ENCODE measurements at regions not wholly inside any gene's neighbourhood (a gene's known extent, or its start where the extent isn't known, plus 50 kb on each side); places are given as distances from the start of the nearest gene placed in this dataset.
"Not testable (repeated sequence)": the region's sequence is repeated elsewhere in the genome, so short reads cannot be mapped to it uniquely, and the experiment has no call there.

DNA sequence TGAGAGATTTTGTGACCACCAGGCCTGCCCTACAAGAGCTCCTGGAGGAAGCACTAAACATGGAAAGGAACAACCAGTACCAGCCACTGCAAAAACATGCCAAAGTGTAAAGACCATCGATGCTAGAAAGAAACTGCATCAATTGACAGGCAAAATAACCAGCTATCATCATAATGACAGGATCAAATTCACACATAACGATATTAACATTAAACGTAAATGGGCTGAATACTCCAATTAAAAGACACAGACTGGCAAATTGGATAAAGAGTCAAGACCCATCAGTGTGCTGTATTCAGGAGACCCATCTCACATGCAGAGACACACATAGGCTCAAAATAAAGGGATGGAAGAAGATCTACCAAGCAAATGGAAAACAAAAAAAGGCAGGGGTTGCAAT lies 182.4 kb downstream of the PRELID2 start:
- not testable (repeated sequence) for DNase-seq

DNA sequence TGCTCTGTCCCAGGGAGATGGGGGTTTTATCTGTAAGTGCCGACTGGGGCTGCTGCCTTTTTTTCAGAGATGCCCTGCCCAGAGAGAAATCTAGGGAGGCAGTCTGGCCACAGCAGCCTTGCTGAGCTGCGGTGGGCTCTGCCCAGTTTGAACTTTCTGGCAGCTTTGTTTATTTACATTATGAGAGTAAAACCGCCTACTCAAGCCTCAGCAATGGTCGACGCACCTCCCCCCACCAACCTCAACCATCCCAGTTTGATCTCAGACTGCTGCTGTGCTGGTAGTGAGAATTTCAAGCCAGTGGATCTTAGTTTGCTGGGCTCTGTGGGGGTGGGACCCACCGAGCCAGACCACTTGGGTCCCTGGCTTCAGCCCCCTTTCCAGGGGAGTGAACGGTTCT lies 188.0 kb downstream of the PRELID2 start:
- not testable (repeated sequence) for DNase-seq

DNA sequence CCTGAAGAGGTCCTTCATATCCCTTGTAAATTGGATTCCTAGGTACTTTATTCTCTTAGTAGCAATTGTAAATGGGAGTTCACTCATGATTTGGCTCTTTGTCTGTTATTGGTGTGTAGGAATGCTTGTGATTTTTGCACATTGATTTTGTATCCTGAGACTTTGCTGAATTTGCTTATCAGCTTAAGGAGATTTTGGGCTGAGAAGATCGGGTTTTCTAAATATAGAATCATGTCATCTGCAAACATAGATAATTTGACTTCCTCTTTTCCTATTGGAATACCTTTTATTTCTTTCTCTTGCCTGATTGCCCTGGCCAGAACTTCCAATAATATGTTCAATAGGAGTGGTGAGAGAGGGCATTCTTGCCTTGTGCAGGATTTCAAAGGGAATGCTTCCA lies 191.9 kb downstream of the PRELID2 start:
- DNase-seq: not testable (repeated sequence)

DNA sequence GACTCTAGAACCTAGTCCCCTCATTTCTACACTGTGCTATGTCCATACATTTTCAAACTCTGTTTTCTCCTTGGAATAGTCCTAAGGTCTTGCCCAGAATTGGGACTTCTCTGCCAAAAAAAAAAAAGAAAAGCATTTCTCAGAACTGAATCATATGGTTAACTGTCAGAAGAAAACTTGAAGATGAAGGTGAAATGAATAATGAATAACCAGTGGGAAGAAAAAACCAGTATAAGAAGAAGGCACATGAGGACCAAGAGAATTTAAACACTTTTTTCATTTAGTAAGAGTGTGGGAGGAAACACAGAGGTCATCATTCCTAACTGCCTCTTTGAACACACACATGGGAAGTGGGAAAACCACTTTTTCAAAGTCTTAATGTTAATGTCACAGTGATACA lies 197.7 kb downstream of the PRELID2 start:
- no peak for DNase-seq

DNA sequence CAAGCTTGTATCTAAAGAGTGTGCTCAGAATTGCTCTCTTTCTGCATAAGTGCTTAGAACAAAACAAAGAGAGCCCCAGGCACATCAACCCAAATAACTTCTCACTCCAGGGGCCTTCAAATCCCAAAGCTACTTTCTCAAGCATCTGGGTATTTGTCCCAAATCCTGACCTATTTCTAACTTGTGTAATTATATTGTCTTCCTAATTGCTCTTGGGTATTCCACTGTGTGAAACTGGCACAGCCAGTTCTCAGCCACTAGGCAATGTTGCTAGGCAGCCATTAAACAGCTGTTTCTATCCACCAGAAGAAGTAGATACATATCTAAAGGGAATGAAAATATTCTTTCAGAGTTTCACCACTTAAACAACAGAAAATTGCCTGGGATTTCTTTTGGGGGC lies 198.8 kb downstream of the PRELID2 start:
- DNase-seq: no peak

DNA sequence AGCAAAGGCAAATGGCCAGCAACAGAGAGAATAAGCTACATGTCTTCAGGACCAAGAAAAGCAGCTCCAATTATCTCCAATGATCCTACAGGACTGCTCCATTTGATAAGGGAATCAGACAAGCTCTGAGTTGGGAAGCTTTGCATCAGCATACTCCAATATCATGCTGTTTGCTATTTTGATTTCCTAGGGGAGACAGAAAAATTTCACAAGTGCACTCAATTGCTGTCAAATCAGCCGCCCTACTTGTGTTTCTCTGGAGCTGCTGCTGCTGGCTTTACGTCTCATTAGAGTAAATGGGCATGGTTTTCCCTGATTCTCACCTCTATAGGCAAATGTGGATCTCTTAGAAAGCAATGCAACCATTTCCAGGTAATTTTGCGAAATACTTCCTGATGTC lies 201.7 kb downstream of the PRELID2 start:
- DNase-seq: no peak

DNA sequence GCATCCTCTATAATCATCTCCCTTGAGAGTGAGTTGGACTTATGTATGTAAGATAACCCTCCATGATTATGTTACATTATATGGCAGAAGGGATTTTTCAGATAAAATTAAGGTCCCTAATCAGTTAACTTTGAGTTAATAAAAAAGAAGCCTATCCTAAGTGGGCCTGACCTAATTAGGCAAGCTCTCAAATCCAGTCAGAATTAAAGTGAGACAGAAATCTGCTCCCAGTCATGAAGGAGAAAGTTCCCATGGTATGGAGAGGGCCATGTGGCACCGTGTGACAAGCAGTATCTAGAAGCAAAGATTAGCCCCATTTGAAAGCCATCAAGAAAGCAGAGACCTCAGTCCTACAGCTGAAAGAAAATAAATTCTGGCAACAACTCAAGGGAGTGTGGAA lies 202.4 kb downstream of the PRELID2 start:
- no peak for DNase-seq

DNA sequence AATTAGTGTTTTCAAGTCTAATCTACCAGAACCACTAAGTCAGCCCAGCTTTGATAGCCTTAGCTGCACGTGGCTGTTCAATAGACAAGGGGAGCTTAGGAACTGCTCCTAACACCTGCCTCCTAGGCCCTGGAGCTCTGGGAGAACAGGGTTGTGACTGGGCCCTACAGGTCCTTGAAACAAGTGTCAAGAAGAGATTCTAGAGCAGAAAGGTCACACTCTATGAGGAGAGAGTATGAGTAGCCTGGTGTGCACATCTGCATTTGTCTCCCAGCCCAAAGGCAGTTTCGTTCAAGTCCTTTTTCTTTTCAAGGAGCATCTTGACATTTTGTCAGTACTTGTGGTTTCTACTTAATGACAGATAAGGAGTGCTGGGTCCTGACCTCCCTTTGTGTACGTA lies 206.1 kb downstream of the PRELID2 start:
- no peak for DNase-seq

DNA sequence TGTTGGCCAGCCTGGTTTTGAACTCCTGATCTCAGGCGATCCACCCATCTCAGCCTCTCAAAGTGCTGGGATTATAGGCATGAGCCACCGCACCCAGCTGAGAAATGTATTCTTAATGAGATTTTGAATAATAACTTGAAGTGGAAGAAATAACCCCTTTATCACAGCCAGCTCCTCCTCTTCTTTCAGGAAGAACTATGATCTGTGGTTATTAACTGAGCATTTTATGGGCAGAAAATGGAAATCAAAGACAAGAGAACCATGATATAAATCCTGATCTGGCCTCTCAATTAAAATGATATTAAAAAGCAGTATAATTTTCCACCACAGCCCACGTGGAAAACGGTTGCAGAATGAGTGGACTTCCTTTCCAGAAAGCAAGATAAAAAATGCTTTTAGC lies 206.6 kb downstream of the PRELID2 start:
- DNase-seq: no peak

DNA sequence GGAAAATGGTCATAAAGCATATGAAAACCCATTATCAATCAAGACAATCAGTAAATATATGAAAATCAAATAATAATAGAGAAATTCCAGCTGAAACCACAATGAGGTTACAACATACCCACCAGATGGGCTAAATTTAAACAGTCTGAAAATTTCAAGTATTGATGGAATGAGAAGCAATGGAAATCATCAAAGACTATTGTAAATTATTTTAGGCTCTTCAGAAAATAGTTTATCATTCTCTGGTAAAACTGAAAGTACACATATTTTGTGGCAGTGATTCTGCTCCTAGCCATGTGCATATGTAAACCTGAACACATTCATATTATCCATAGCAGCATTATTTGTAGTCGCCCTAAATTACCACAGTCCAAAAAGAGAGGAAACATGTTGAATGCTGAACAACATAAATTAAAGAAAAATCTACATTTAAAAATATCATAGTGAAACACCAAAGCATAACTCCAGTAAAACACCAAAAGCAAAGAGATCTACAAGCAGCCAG lies 215.3 kb downstream of the PRELID2 start:
- DNase-seq: no peak

DNA sequence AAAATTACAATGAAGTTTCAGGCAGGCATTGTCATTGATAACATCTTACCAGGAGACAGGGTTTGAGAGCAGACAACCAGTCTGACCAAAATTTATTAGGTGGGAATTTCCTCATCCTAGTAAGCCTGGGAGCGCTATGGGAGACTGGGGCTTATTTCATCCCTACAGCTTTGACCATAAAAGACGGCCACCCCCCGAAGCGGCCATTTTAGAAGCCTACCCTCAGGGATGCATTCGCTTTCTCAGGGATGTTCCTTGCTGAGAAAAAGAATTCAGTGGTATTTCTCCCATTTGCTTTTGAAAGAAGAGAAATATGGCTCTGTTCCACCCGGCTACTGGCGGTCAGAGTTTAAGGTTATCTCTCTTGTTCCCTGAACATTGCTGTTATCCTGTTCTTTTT lies 218.4 kb downstream of the PRELID2 start:
- not testable (repeated sequence) for DNase-seq

DNA sequence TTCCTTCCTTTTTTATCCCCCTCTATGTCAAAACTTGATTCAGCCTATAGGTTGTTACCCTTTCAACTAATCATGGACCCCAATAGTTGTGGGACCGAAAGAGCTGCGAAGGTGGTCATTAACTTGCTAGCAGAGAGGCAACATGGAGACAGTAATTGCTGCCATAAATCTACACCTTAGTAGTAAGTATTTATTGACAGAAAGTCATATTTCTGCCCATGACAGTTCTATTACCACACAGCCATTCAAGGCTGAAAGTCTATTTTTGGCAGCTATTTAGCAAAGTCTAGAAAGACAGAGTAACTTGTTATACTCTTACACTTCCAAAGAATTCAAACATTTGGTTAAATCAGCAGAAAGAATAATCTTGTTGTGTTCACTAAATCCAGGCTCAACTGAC lies 236.2 kb downstream of the PRELID2 start:
- DNase-seq: no peak

DNA sequence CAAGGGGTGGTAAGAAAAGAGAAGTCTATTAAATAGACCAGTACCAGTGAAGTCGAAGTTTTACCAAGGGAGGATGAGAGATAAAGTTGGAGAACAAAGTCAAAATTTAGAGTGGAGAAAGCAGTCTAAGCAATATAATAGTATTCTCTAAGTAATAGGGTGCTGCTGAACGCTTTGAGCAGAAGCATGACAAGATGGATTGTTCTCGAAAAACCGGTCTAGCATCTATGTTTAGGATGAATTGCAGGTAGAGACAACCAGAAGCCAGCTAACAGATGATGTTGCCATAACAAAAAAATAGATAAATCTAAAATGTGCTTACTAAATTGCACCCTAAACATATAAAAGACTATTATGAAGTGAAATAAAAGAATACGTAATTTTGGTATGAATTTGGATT lies 237.0 kb downstream of the PRELID2 start:
- peak; percentile 39 for DNase-seq

DNA sequence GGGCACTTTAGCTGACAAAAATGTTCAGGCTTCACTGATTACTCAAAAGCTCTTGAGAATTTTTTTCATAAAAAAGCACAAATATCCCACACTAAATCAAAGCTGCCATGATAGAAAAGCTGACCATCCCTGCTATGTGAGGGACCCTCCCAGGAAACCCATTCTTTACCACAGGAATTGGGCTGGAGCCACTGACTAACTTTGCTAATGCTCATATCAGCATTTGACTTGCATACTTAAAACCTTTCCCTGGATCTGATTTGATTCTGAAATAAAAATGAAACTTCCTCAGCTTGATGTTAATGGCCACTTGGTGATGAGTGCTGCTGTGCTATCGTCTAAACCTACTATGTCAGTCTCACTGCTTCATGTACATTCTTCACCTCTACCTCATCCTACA lies 243.6 kb downstream of the PRELID2 start:
- no peak for DNase-seq

DNA sequence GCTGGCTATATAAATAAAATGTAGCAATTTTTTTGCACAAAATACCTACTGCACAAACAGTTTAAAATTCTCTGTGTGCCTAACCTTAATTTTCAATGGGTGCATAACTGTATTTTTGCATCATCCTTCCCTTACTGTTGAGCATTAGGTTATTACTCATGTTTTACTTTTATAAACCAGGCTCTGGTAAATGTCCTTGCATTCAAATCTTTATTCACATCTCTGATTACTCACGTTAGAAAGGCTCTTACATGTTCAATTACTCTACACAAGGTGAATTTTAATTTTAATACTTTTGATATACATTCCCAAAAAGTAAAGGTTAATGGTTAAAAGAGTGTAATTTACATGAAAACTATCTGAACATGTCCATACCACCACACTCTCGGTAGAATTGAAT lies 246.1 kb downstream of the PRELID2 start:
- no peak for DNase-seq

DNA sequence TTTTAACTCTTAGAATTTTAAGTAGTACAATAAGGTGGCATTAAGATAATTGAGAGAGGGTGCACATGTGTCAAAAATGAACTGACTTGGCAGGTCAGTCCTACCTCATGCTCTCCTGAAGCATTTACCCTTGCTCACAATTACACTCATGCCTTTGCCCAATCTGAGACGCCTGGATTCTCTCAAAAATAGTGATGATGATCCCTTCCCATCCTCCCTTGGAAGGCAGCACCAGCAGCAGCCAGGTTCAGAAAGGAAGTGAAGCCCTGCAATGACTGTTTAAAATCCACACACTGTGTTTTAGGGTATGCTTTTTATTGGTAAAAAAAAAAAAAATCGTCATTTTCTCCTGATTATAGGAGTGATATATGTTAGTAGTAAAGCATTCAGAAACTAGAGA lies 246.6 kb downstream of the PRELID2 start:
- DNase-seq: no peak

DNA sequence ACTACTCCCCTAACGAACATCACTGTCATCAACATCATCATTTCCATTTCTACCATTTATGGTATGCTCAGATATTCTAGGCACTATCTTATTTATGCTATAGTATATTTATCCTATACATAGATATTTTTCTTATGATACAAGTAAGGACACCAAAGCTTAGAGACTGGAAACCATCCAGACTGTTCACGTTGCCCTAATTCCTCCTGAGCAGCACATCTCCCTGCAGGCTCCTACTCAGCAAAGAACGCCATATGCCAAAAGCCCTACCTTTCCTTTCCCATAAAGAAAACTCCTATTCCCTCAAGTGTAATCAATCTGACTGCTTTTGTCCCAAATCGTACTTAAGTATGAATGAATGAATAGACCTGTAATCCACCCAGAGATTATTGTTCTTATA lies 247.0 kb downstream of the PRELID2 start:
- DNase-seq: no peak

DNA sequence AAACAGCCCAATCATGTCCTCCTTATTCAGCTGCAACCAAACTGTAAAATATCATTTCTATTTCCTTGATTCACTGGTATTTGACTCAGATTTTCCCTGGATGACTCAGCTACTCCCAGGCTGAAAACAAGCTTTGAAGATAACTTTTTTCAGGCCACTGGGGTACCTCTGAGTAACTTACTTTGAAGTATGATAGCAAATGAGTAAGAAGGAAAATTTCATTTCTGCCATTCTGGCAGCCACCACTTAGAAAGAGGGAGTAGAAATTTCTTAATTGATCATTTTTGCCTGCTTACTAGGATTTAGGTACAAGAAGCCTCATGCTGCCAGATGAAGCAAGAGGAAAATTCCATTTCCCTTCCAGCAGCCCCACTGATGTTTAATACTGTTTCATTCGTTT lies 247.4 kb downstream of the PRELID2 start:
- DNase-seq: no peak

DNA sequence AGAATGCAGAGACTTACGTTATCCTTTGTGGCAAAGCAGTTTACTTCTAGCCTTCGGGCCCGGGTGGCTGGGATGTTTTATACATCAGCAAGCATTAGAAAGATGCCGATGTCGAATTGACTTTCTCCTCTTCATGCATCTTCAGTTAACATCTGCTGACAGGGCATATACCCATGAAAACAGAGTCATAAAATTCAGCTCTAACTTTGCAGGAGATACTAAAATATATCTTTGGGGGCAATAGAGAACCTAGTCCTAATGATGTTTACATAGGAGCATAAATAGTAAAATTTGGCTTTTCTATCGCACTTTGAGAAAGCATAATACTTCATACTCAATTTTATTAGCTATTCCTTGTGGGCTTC lies 247.9 kb downstream of the PRELID2 start:
- no peak for DNase-seq

DNA sequence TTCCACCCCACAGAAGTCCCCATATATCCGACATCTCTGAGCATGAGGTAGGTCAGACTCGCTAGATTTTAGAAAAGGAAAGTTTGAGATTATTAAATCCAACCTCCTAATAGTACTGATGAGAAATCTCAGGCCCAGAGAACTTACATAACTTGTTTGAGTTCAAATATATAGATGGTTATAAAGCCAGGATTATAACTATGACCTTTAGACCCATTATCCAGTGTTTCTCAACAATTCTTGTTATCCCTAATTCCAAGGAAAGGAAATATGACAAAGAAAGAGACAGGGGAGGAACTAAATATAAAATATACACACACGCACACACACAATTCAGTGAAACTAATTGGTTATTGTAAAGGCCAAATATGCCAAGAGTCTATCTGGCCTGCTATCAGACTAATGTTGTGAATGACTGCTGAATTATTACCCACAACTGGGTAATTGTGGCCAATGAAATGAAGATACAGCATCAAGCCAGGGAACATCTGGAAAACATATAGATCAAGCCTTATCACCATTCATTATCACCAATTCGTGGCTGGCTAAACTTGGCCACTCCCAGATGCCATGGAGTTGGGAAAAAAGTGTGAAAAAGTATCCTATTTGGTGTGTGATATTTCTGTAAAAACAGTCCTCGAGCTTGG lies 248.4 kb downstream of the PRELID2 start:
- no peak for DNase-seq

DNA sequence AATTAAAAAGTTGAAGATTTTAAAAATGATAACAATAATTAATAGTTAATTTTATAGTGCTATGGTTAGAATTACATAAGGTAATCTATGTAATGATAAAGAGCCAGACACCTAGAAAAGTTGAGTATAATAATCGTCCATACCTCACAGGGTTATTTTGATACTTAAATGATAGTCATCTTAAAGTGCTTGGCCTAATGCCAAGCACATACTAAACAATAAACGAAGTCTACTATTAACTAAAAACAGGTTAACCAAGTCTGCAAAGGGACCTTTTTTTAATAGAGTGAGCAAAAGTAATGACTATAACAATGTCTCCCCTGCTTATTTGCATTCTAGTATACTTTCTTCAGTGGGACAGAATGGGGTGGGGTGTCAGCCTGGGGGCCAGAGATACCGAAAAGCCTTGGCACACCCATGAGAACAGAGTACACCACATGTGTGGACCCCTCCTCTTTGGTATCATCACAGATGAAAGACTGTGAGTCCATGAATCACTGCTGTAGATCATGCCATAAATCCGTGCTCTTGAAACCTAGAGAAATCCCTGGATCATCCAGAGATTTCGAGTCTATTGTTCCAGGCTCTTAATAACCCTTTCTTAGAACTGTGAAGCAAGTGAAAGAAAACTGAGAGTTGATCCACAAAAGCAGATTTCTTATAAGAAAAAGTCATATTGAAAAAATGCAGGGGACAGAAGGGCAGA lies 249.5 kb downstream of the PRELID2 start:
- DNase-seq: no peak

DNA sequence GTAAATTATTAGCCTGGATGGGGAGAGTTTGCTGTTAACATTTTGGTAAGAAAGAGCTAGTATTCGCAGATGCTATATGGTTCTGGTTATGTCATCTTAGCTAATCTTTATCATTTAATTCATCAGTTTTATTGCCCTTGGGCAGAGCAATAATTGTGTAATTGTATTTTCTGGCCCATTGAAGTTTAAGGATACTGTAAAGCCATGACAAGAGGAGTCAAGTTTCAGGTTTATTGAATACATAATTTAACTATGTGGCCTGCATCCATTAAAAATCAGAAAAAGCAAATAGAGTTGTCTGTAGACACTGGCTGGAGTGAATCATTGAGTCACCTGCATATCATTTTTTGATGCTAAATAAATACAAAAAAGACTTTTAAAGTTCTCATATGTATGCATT lies 255.8 kb downstream of the PRELID2 start:
- DNase-seq: no peak

DNA sequence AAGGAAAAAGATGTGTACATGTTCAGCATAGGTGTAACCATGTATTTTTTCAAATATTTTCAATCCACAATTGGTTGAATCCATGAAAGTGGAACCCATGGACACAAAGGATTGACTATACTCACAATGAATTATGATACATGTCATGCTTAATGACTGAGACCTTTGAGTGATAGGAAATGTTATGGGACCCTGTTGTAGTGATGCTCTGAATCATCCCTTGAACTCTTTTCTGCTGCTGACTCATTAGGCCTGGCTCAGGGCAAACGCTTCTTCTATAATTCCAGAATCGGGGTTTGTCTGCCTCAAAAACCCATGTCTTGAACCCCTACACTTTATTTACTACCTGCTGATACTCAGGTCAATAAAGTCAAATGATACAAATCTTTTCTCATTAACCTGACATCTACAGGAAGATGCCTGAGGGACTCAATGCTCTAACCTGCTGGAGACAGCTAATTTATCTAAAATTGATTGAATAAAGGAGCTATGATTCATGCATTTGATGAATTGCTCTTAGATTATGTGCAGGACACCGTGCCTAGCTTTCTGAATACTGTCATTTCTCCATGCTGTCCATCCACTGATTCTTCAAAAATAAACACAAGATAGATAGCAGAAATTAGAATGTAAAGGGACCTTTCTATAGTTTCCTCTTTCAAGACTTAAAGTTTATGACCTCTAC lies 260.1 kb downstream of the PRELID2 start:
- DNase-seq: no peak

DNA sequence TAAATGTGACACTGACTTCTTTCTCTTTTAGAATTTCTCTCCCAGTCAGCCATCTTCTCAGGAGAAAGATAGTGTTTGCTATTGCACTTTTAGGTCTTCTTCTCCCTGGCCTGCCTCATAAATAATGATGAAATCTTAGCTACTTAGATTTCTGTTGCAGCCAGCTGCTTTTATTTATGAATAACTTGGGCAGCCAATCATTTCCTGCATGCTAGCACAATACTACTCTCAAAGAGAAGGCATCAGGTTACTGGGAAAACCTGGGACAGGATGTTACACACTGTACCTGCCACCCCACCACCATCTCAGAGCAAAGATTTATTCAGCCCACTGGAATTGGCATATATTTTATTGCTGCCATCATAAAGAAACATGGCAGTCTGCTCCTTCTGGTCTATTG lies 266.6 kb downstream of the PRELID2 start:
- DNase-seq: no peak

All from NCI-H748 treated with DMSO at 0.1 percent for 48 hours (cell line).